HL-60 (cell line): ENCODE measurements at regions not wholly inside any gene's neighbourhood (a gene's known extent, or its start where the extent isn't known, plus 50 kb on each side); places are given as distances from the start of the nearest gene placed in this dataset.

ENCODE experiments used
- DNase-seq, 2 experiments: peaks; one replicate each; pipeline ENCODE4 v3.0.0-alpha.2; 2010 to 2020; ENCODE audit warnings: low read depth in 1 of 2, low spot score in 1 of 2
- H3K27ac ChIP-seq: fragments of 250-450 bp; sonication (Bioruptor Pico); replicated peaks from 2 replicates; pipeline ENCODE4 v1.5.1; 2020; ENCODE audit warnings: mild to moderate bottlenecking, moderate library complexity
- H3K27me3 ChIP-seq: fragments of 250-450 bp; sonication (Bioruptor Pico); 2 replicates; pipeline ENCODE4 v1.5.1; 2021; ENCODE audit warnings: mild to moderate bottlenecking, moderate library complexity; ENCODE audit not compliant: insufficient read depth, poor library complexity, severe bottlenecking
- H3K4me3 ChIP-seq: replicated peaks from 2 replicates; pipeline ENCODE4 v1.5.1; 2011; ENCODE audit warnings: mild to moderate bottlenecking, control low read depth, low read length; ENCODE audit not compliant: insufficient read depth
- CTCF ChIP-seq: IDR thresholded peaks from one replicate; pipeline ENCODE4 v1.5.1; 2011; ENCODE audit warnings: low read length, control low read depth, inconsistent platforms; ENCODE audit not compliant: insufficient read depth
- GABPA ChIP-seq: IDR thresholded peaks from 2 replicates; pipeline ENCODE4 v1.6.1; 2012; ENCODE audit warnings: low read depth
- POLR2AphosphoS5 ChIP-seq: IDR thresholded peaks from 2 replicates; pipeline ENCODE4 v1.6.1; 2012; ENCODE audit warnings: low read depth
- REST ChIP-seq: IDR thresholded peaks from 2 replicates; pipeline ENCODE4 v1.6.1; 2012; ENCODE audit warnings: low read depth; ENCODE audit not compliant: insufficient replicate concordance
- SPI1 ChIP-seq: IDR thresholded peaks from 2 replicates; pipeline ENCODE4 v1.6.1; 2012; ENCODE audit warnings: low read depth, mild to moderate bottlenecking, borderline replicate concordance

GRCh38 chr2:194004590-194005206 is 1652.3 kb upstream of the SLC39A10 start:
- no peak for TF ChIP-seq CTCF
- TF ChIP-seq GABPA: no peak
- no peak for TF ChIP-seq REST
- TF ChIP-seq SPI1: no peak
- TF ChIP-seq POLR2AphosphoS5: no peak
- Histone ChIP-seq H3K27ac (no peak overlapping the region), H3K27me3 (no peaks in the 10 kb centered on the region), H3K4me3 (no peak overlapping the region)
- DNase-seq: no peak

- TF ChIP-seq CTCF: no peak
- no peak for TF ChIP-seq SPI1
- no peak for TF ChIP-seq POLR2AphosphoS5
- TF ChIP-seq GABPA: no peak
- no peak for TF ChIP-seq REST
- DNase-seq: no peak
- Histone ChIP-seq H3K4me3 (no peak overlapping the region), H3K27me3 (no peaks in the 10 kb centered on the region), H3K27ac (no peak overlapping the region)
Measured at GRCh38 chr2:194003911-194004310, 1653.1 kb upstream of the SLC39A10 start.

- TF ChIP-seq POLR2AphosphoS5: no peak
- TF ChIP-seq CTCF: no peak
- TF ChIP-seq SPI1: no peak
- TF ChIP-seq GABPA: no peak
- TF ChIP-seq REST: no peak
- no peak overlapping the region for H3K4me3 ChIP-seq
- DNase-seq: no peak
- no peaks in the 10 kb centered on the region for H3K27me3 ChIP-seq
- no peak overlapping the region for H3K27ac ChIP-seq
Measured at GRCh38 chr2:194002699-194003368, 1654.2 kb upstream of the SLC39A10 start.
